Ureter (tissue), 1 donor: ENCODE measurements at regions not wholly inside any gene's neighbourhood (a gene's known extent, or its start where the extent isn't known, plus 50 kb on each side); places are given as distances from the start of the nearest gene placed in this dataset.

Experiments
- DNase-seq: peaks from one replicate; pipeline ENCODE4 v3.0.0-alpha.2; 2020; ENCODE audit warnings: low spot score
- donor health status: DM: yes; HTN: yes; CAD: no.

- DNase-seq, result no peak
These were observed 258.7 kb upstream of the HS6ST1 start for GRCh38 chr2:128577141-128577930.

GRCh38 chr2:128578406-128579390, 260.0 kb upstream of the HS6ST1 start:
- DNase-seq, result no peak

GRCh38 chr2:128579825-128580224, 261.2 kb upstream of the HS6ST1 start:
- DNase-seq, result no peak

GRCh38 chr2:128580988-128581848, 262.6 kb upstream of the HS6ST1 start:
- no peak for DNase-seq

- no peak for DNase-seq
These were observed 263.2 kb upstream of the HS6ST1 start for GRCh38 chr2:128581849-128582244.

- DNase-seq, result no peak
These were observed 265.7 kb upstream of the HS6ST1 start for GRCh38 chr2:128584296-128584890.

GRCh38 chr2:128585706-128586105, 267.0 kb upstream of the HS6ST1 start:
- DNase-seq, result peak; percentile 23

GRCh38 chr2:128589681-128590080, 271.0 kb upstream of the HS6ST1 start:
- DNase-seq, result no peak

- DNase-seq, result no peak
These were observed 271.8 kb upstream of the HS6ST1 start for GRCh38 chr2:128590309-128591021.

GRCh38 chr2:128591022-128591860, 272.6 kb upstream of the HS6ST1 start:
- DNase-seq, result no peak

GRCh38 chr2:128591861-128592822, 273.5 kb upstream of the HS6ST1 start:
- DNase-seq, result no peak

- no peak for DNase-seq
These were observed 274.8 kb upstream of the HS6ST1 start for GRCh38 chr2:128593518-128593878.

- DNase-seq, result no peak
These were observed 275.4 kb upstream of the HS6ST1 start for GRCh38 chr2:128593879-128594650.

GRCh38 chr2:128594651-128594910, 275.9 kb upstream of the HS6ST1 start:
- peak; percentile 29 for DNase-seq

- peak; percentile 59 for DNase-seq
These were observed 276.4 kb upstream of the HS6ST1 start for GRCh38 chr2:128594953-128595677.

GRCh38 chr2:128595763-128596395, 277.2 kb upstream of the HS6ST1 start:
- peak; percentile 33 for DNase-seq
